Right ventricle myocardium inferior (tissue), 1 donor: ENCODE measurements at regions not wholly inside any gene's neighbourhood (a gene's known extent, or its start where the extent isn't known, plus 50 kb on each side); places are given as distances from the start of the nearest gene placed in this dataset.
"Not testable (repeated sequence)": the region's sequence is repeated elsewhere in the genome, so short reads cannot be mapped to it uniquely, and the experiment has no call there.

ENCODE experiments used
- ATAC-seq: fragments of 200-7000 bp; cut with Tn5 transposase; one replicate; pipeline ENCODE4 v1.9.1; 2020; ENCODE audit warnings: mild to moderate bottlenecking, moderate library complexity
- DNase-seq: peaks from one replicate; pipeline ENCODE4 v3.0.0; 2021; ENCODE audit errors: missing footprints
- intact Hi-C: fragments of 100-400 bp; cut with DNase I; formaldehyde crosslinking; loops from one replicate; pipeline ENCODE4 v1.11.0; 2022
- donor health status: DM: no; HTN: yes; CAD: no; lungs with severe emphysema.

GRCh38 chr4:179278647-179279046, 1836.4 kb upstream of the AGA start:
- intact Hi-C loops, result no loop called here
- no peak for DNase-seq
- no peak for ATAC-seq

GRCh38 chr4:179285696-179286095, 1843.5 kb upstream of the AGA start:
- intact Hi-C loops, result no loop called here
- ATAC-seq (no peak), DNase-seq (no peak)

- intact Hi-C loops, result no loop called here
- ATAC-seq (no peak), DNase-seq (no peak)
Measured at GRCh38 chr4:179291657-179292056, 1849.4 kb upstream of the AGA start.

GRCh38 chr4:179292468-179292867, 1850.2 kb upstream of the AGA start:
- ATAC-seq (no peak), DNase-seq (no peak)
- intact Hi-C loops, result no loop called here

- no peak for ATAC-seq
- intact Hi-C loops, result no loop called here
- no peak for DNase-seq
Measured at GRCh38 chr4:179307297-179308136, 1865.3 kb upstream of the AGA start.

- intact Hi-C loops, result no loop called here
- DNase-seq (no peak), ATAC-seq (no peak)
Measured at GRCh38 chr4:179313823-179314222, 1871.6 kb upstream of the AGA start.

- ATAC-seq (no peak), DNase-seq (no peak)
- intact Hi-C loops, result no loop called here
Measured at GRCh38 chr4:179325181-179325580, 1882.9 kb upstream of the AGA start.

GRCh38 chr4:179328627-179329026, 1886.4 kb upstream of the AGA start:
- ATAC-seq, result no peak
- peak; percentile 46 for DNase-seq
- intact Hi-C loops, result no loop called here

- ATAC-seq, result no peak
Measured at GRCh38 chr4:179331362-179331761, 1889.1 kb upstream of the AGA start.

GRCh38 chr4:179344861-179345260, 1902.6 kb upstream of the AGA start:
- ATAC-seq, result no peak
- intact Hi-C loops, result no loop called here
- DNase-seq, result no peak

More at GRCh38 chr4:179331362-179331761, 1889.1 kb upstream of the AGA start:
- DNase-seq, result no peak
- intact Hi-C loops, result no loop called here

- ATAC-seq (no peak), DNase-seq (no peak)
- intact Hi-C loops, result no loop called here
Measured at GRCh38 chr4:179352221-179352620, 1910.0 kb upstream of the AGA start.

- ATAC-seq, result no peak
Measured at GRCh38 chr4:179353786-179354185, 1911.5 kb upstream of the AGA start.

GRCh38 chr4:179361978-179362486, 1919.8 kb upstream of the AGA start:
- DNase-seq (no peak), ATAC-seq (no peak)
- intact Hi-C loops, result no loop called here

More at GRCh38 chr4:179353786-179354185, 1911.5 kb upstream of the AGA start:
- intact Hi-C loops, result no loop called here
- no peak for DNase-seq

- ATAC-seq, DNase-seq, intact Hi-C loops: not testable (repeated sequence)
Measured at GRCh38 chr4:179365932-179366331, 1923.7 kb upstream of the AGA start.

GRCh38 chr4:179372242-179372641, 1930.0 kb upstream of the AGA start:
- intact Hi-C loops, result no loop called here
- ATAC-seq (no peak), DNase-seq (no peak)

- DNase-seq (no peak), ATAC-seq (no peak)
- intact Hi-C loops, result no loop called here
Measured at GRCh38 chr4:179372746-179373145, 1930.5 kb upstream of the AGA start.

- ATAC-seq, intact Hi-C loops, DNase-seq: not testable (repeated sequence)
Measured at GRCh38 chr4:179378847-179379246, 1936.6 kb upstream of the AGA start.

GRCh38 chr4:179392787-179393186, 1950.5 kb upstream of the AGA start:
- DNase-seq (no peak), ATAC-seq (no peak)
- intact Hi-C loops, result no loop called here

- ATAC-seq (no peak), DNase-seq (no peak)
- intact Hi-C loops, result no loop called here
Measured at GRCh38 chr4:179398414-179398813, 1956.2 kb upstream of the AGA start.

- no peak for ATAC-seq
- intact Hi-C loops, result no loop called here
Measured at GRCh38 chr4:179399054-179399782, 1957.0 kb upstream of the AGA start.

More at GRCh38 chr4:179399054-179399782, 1957.0 kb upstream of the AGA start:
- no peak for DNase-seq
